Keratinocyte (primary cell): ENCODE measurements at regions not wholly inside any gene's neighbourhood (a gene's known extent, or its start where the extent isn't known, plus 50 kb on each side); places are given as distances from the start of the nearest gene placed in this dataset.

Experiments used
- DNase-seq: peaks from one replicate; pipeline ENCODE4 v3.0.0-alpha.2; 2011; ENCODE audit warnings: low read depth, missing footprints, low spot score
- FAIRE-seq: peaks from 2 replicates; lab custom pipeline; 2011; peaks lifted over from hg19 to GRCh38; lab: Jason Lieb, UNC
- H2AFZ ChIP-seq: 2 replicates; pipeline ENCODE4 v1.6.0; 2012; ENCODE audit warnings: low read length, control low read depth, inconsistent platforms; ENCODE audit not compliant: control insufficient read depth
- H3K27ac ChIP-seq: 2 replicates; pipeline ENCODE4 v1.5.1; 2011; ENCODE audit warnings: low read length; ENCODE audit not compliant: control insufficient read depth, insufficient read depth
- H3K27me3 ChIP-seq: 3 replicates; pipeline ENCODE4 v1.6.0; 2011; ENCODE audit warnings: low read length; ENCODE audit not compliant: control insufficient read depth, insufficient read depth; ENCODE audit errors: extremely low read depth
- H3K36me3 ChIP-seq, 2 experiments: 2 replicates in 1 of 2; 3 replicates in 1 of 2; pipeline ENCODE4 v1.5.1; 2011; ENCODE audit warnings: low read length in 2 of 2, mild to moderate bottlenecking in 1 of 2; ENCODE audit not compliant: control insufficient read depth in 2 of 2, insufficient read depth in 2 of 2; ENCODE audit errors: extremely low read depth in 1 of 2
- H3K4me1 ChIP-seq: 3 replicates; pipeline ENCODE4 v1.5.1; 2011; ENCODE audit warnings: low read length; ENCODE audit not compliant: control insufficient read depth, insufficient read depth; ENCODE audit errors: extremely low read depth
- H3K4me2 ChIP-seq: 3 replicates; pipeline ENCODE4 v1.6.0; 2011; ENCODE audit warnings: low read depth, low read length; ENCODE audit not compliant: control insufficient read depth, insufficient read depth; ENCODE audit errors: extremely low read depth
- H3K4me3 ChIP-seq, 3 experiments: fragments of 200-600 bp in 1 of 3; sonication (generic) in 1 of 3; 2 replicates in 2 of 3; 3 replicates in 1 of 3; pipeline ENCODE4 v1.5.1; 2011 to 2016; ENCODE audit warnings: low read length in 3 of 3, mild to moderate bottlenecking in 3 of 3, control low read depth in 2 of 3, inconsistent platforms in 1 of 3, low read depth in 1 of 3, mixed read lengths in 1 of 3, mixed run types in 1 of 3, moderate library complexity in 1 of 3; ENCODE audit not compliant: control insufficient read depth in 2 of 3, insufficient read depth in 2 of 3; ENCODE audit errors: extremely low read depth in 1 of 3
- H3K79me2 ChIP-seq: 2 replicates; pipeline ENCODE4 v1.6.0; 2012; ENCODE audit warnings: low read length; ENCODE audit not compliant: control insufficient read depth, insufficient read depth
- H3K9ac ChIP-seq: 3 replicates; pipeline ENCODE4 v1.6.0; 2011; ENCODE audit warnings: low read length; ENCODE audit not compliant: control insufficient read depth, insufficient read depth; ENCODE audit errors: extremely low read depth
- H3K9me1 ChIP-seq: 3 replicates; pipeline ENCODE4 v1.6.0; 2011; ENCODE audit warnings: low read length; ENCODE audit not compliant: control insufficient read depth, insufficient read depth; ENCODE audit errors: extremely low read depth
- H3K9me3 ChIP-seq: 2 replicates; pipeline ENCODE4 v1.5.1; 2012; ENCODE audit warnings: low read depth, low read length; ENCODE audit not compliant: control insufficient read depth
- H4K20me1 ChIP-seq: 3 replicates; pipeline ENCODE4 v1.6.0; 2011; ENCODE audit warnings: low read length; ENCODE audit not compliant: control insufficient read depth, insufficient read depth; ENCODE audit errors: extremely low read depth
- CTCF ChIP-seq, 3 experiments: IDR thresholded peaks in 1 of 3; conservative IDR thresholded peaks in 1 of 3; optimal IDR thresholded peaks in 1 of 3; 2 replicates in 2 of 3; 3 replicates in 1 of 3; pipeline versions ENCODE3 to v1.5.1; 2011; ENCODE audit warnings: low read length in 3 of 3, mild to moderate bottlenecking in 3 of 3, moderate library complexity in 2 of 3, control low read depth in 1 of 3, inconsistent platforms in 1 of 3; ENCODE audit not compliant: insufficient read depth in 2 of 3; ENCODE audit errors: extremely low read depth in 1 of 3
- EZH2 ChIP-seq: IDR thresholded peaks from one replicate; pipeline ENCODE4 v1.6.1; 2012; ENCODE audit warnings: inconsistent platforms, mild to moderate bottlenecking, low read length, moderate library complexity
- dilution Hi-C: fragments of 300-500 bp; cut with MboI; formaldehyde crosslinking; loops from one replicate; pipeline ENCODE4 v1.7.0; 2020; ENCODE audit warnings: low sequenced_read_pairs; ENCODE audit not compliant: extremely low pct_ligation_motif_present

DNA sequence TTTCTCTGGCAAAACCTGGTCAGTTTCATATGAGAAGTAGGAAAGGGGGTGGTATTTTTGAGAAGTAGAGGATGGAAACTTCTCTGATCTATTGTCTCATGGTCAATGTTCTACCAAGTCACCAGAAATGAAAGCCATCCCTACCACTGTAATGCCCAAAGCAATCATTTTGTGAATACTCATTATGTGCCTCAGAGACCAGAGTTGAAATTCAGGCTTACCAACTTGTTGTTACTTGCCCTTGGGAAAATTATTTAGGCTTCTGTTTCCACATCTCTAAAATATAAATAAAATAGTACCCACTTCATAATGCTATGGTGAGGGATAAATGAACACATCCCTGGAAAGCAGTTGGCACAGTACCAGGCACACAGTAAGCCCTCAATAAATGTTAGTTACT, 723.7 kb upstream of the TBX3 start:
- DNase-seq: no peak

DNA sequence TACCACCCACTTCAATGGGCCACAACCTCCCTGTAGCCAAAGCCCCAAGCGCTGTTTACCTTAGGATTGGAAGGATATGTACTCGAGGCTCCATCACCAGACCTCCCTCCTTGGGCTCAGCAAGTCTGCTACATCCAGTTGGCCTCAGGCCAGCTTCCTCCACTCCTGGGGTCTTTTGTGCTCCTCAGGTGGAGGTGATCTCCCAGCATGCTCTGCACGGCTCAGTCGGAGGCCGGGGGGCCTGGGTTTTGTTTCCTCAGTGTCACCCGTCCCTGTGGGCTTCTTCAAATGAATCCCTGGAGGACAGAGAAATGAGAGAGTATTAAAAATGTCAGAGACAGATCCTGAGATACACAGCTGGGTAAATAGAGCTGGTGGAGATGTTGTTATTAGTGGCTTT, 723.1 kb upstream of the TBX3 start:
- H3K36me3 ChIP-seq: no peaks in the 10 kb centered on the region
- no peaks in the 10 kb centered on the region for H3K9me3 ChIP-seq
- dilution Hi-C loops: no loop called here
- H3K79me2 ChIP-seq: no peaks in the 10 kb centered on the region
- TF ChIP-seq EZH2 (no peak), CTCF (optimal IDR thresholded peaks at IDR 0.05 in 1 of 3, IDR thresholded peaks at IDR 0.05 in 1 of 3, conservative IDR thresholded peaks at IDR 0.05 in 1 of 3; ENCODE audit: extremely low read depth in 1 of 3, insufficient read depth in 2 of 3, low read length in 3 of 3) (no peak)
- FAIRE-seq: no peak
- H3K9me1 ChIP-seq: no peaks in the 10 kb centered on the region
- H3K4me3 ChIP-seq: no peak overlapping the region
- H3K4me2 ChIP-seq: no peak overlapping the region
- no peak overlapping the region for H2AFZ ChIP-seq
- peaks cover 16% of the 10 kb centered on the region for H3K4me1 ChIP-seq
- H3K9ac ChIP-seq: no peak overlapping the region
- H4K20me1 ChIP-seq: no peaks in the 10 kb centered on the region
- H3K27ac ChIP-seq: no peak overlapping the region
- no peaks in the 10 kb centered on the region for H3K27me3 ChIP-seq
- no peak for DNase-seq

More for the DNA sequence above, 723.7 kb upstream of the TBX3 start:
- Histone ChIP-seq H2AFZ (no peak overlapping the region), H3K9ac (no peak overlapping the region), H3K27ac (no peak overlapping the region), H3K9me1 (no peaks in the 10 kb centered on the region), H3K27me3 (no peaks in the 10 kb centered on the region), H3K79me2 (no peaks in the 10 kb centered on the region), H3K9me3 (no peaks in the 10 kb centered on the region), H3K4me3 (no peak overlapping the region), H3K4me1 (peaks cover 16% of the 10 kb centered on the region), H3K36me3 (no peaks in the 10 kb centered on the region), H4K20me1 (no peaks in the 10 kb centered on the region), H3K4me2 (no peak overlapping the region)
- peak; percentile 23 for FAIRE-seq
- TF ChIP-seq CTCF (optimal IDR thresholded peaks at IDR 0.05 in 1 of 3, IDR thresholded peaks at IDR 0.05 in 1 of 3, conservative IDR thresholded peaks at IDR 0.05 in 1 of 3; ENCODE audit: extremely low read depth in 1 of 3, insufficient read depth in 2 of 3, low read length in 3 of 3) (no peak), EZH2 (no peak)
- dilution Hi-C loops: no loop called here
